Motor neuron (in vitro differentiated cells): ENCODE measurements at regions not wholly inside any gene's neighbourhood (a gene's known extent, or its start where the extent isn't known, plus 50 kb on each side); places are given as distances from the start of the nearest gene placed in this dataset.
A peak's percentile ranks its signal among the peaks of the same experiment; 100 is the strongest.

ENCODE experiments used
- ATAC-seq, 8 experiments: fragments of 200-7000 bp; cut with Tn5 transposase; replicated peaks in 6 of 8; 2 replicates each; pipeline ENCODE4 v1.8.0; 2021; ENCODE audit warnings: mild to moderate bottlenecking in 8 of 8, moderate library complexity in 8 of 8
- H3K27ac ChIP-seq, 2 donors: fragments of 250-450 bp; sonication (Bioruptor Pico); 2 replicates each; pipeline ENCODE4 v1.9.0; 2021; ENCODE audit warnings: antibody characterized with exemption in 2 of 2, mild to moderate bottlenecking in 2 of 2, moderate library complexity in 1 of 2
- H3K4me1 ChIP-seq, 2 donors: fragments of 250-450 bp; sonication (Bioruptor Pico); replicated peaks in 1 of 2; 2 replicates each; pipeline ENCODE4 v1.6.1; 2021; ENCODE audit warnings: antibody characterized with exemption in 2 of 2, mild to moderate bottlenecking in 2 of 2, moderate library complexity in 1 of 2
- H3K4me3 ChIP-seq, 5 donors: fragments of 250-450 bp; sonication (Bioruptor Pico); 2 replicates each; pipeline ENCODE4 v1.9.0; 2021; ENCODE audit warnings: antibody characterized with exemption in 5 of 5, mild to moderate bottlenecking in 5 of 5, moderate library complexity in 4 of 5
- WGBS, 10 experiments: fragments of 450-650 bp; shearing (Covaris generic); methylation state at CpG; one replicate each; pipeline ENCODE4 v1.0.0; 2022; 5-methylcytosine and 5-hydroxymethylcytosine counted together
- in situ Hi-C, 9 experiments: fragments of 400-800 bp; cut with MboI; loops; one replicate each; pipeline ENCODE4 v1.15.0; 2021; ENCODE audit warnings: low sequenced_read_pairs in 9 of 9, low pct_unique_long_range_greater_than_20kb in 2 of 9; ENCODE audit not compliant: unreplicated experiment in 9 of 9

- H3K4me1 ChIP-seq, result no peaks in the 10 kb centered on the region
- in situ Hi-C loops, result no loop called here
- no peak overlapping the region for H3K4me3 ChIP-seq
- ATAC-seq, result peak in 1 of 8 experiments; percentile 41
- WGBS, 10 experiments, result 0 to 91% (median 36%) methylated on average over 1 of the region's 1 CpG; no CpG with 5 or more reads in 2 of the 10 experiments
- H3K27ac ChIP-seq, result no peak overlapping the region
Measured at GRCh38 chr3:81439108-81439507, 322.3 kb downstream of the GBE1 start.

GRCh38 chr3:81437683-81438082 is 323.8 kb downstream of the GBE1 start:
- WGBS, 10 experiments, result 50 to 100% (median 84%) methylated on average over 1 to 3 of the region's 3 CpGs; no CpG with 5 or more reads in 2 of the 10 experiments
- ATAC-seq, result no peak
- H3K4me3 ChIP-seq, result no peak overlapping the region
- in situ Hi-C loops, result no loop called here
- no peak overlapping the region for H3K27ac ChIP-seq
- no peaks in the 10 kb centered on the region for H3K4me1 ChIP-seq

GRCh38 chr3:81436182-81436581 is 325.3 kb downstream of the GBE1 start:
- no peak overlapping the region for H3K27ac ChIP-seq
- ATAC-seq, result no peak
- 42 to 95% (median 83%) methylated on average over 1 to 3 of the region's 3 CpGs for WGBS, 10 experiments
- in situ Hi-C loops, result no loop called here
- no peak overlapping the region for H3K4me3 ChIP-seq
- no peaks in the 10 kb centered on the region for H3K4me1 ChIP-seq

- in situ Hi-C loops, result no loop called here
- Histone ChIP-seq H3K4me3 (no peak overlapping the region), H3K4me1 (no peaks in the 10 kb centered on the region), H3K27ac (no peak overlapping the region)
- ATAC-seq, result no peak
- 18 to 100% (median 100%) methylated on average over 1 of the region's 1 CpG; no CpG with 5 or more reads in 1 of the 10 experiments for WGBS, 10 experiments
Measured at GRCh38 chr3:81435050-81435449, 326.4 kb downstream of the GBE1 start.

GRCh38 chr3:81434161-81434560 is 327.3 kb downstream of the GBE1 start:
- 13 to 100% (median 90%) methylated on average over 1 to 3 of the region's 3 CpGs; no CpG with 5 or more reads in 3 of the 10 experiments for WGBS, 10 experiments

DNA sequence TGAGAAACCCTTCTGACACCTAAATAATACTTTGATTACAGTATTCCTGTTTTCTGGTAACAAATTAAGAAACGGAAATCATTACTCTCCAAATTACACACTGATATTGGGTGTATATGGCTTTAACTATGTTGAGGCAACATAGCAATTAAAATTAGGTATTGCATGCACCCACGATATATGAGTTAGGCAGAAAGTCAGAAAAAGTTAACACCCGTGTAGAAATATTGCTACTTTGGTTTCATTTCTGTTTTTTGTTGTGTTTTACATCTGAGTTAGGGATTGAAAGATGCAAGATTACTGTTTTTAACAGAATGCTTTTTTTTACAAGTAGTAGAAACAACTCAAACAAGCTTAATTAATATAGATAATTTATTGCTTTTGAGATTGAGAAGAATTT is 327.8 kb downstream of the GBE1 start:
- Histone ChIP-seq H3K4me1 (no peaks in the 10 kb centered on the region), H3K4me3 (no peak overlapping the region), H3K27ac (no peak overlapping the region)
- WGBS, 10 experiments, result 33 to 100% (median 88%) methylated on average over 2 to 3 of the region's 3 CpGs
- in situ Hi-C loops, result no loop called here
- ATAC-seq, result no peak

More at GRCh38 chr3:81434161-81434560, 327.3 kb downstream of the GBE1 start:
- no peaks in the 10 kb centered on the region for H3K4me1 ChIP-seq
- H3K27ac ChIP-seq, result no peak overlapping the region
- H3K4me3 ChIP-seq, result no peak overlapping the region
- in situ Hi-C loops, result no loop called here
- no peak for ATAC-seq

- H3K4me3 ChIP-seq, result no peak overlapping the region
- no peaks in the 10 kb centered on the region for H3K4me1 ChIP-seq
- 40 to 100% (median 82%) methylated on average over 1 to 2 of the region's 2 CpGs; no CpG with 5 or more reads in 1 of the 10 experiments for WGBS, 10 experiments
- ATAC-seq, result no peak
- in situ Hi-C loops, result no loop called here
- H3K27ac ChIP-seq, result no peak overlapping the region
Measured at GRCh38 chr3:81432456-81432855, 329.0 kb downstream of the GBE1 start.

GRCh38 chr3:81426826-81427577 is 334.4 kb downstream of the GBE1 start:
- in situ Hi-C loops, result no loop called here
- Histone ChIP-seq H3K27ac (no peak overlapping the region), H3K4me1 (peaks cover 0 to 3% of the 10 kb centered on the region in 2 donors), H3K4me3 (no peak overlapping the region)
- 60 to 92% (median 76%) methylated on average over 3 to 6 of the region's 6 CpGs; no CpG with 5 or more reads in 1 of the 10 experiments for WGBS, 10 experiments
- peak in 3 of 8 experiments; percentile 41 to 59 (median 57) for ATAC-seq

GRCh38 chr3:81425198-81425868 is 336.1 kb downstream of the GBE1 start:
- no peak overlapping the region for H3K27ac ChIP-seq
- ATAC-seq, result peak in 2 of 8 experiments; percentile 33 to 85
- in situ Hi-C loops, result no loop called here
- H3K4me1 ChIP-seq, result peaks cover 0 to 3% of the 10 kb centered on the region in 2 donors
- WGBS, 10 experiments, result 17 to 96% (median 79%) methylated on average over 2 to 5 of the region's 5 CpGs
- H3K4me3 ChIP-seq, result no peak overlapping the region

- ATAC-seq, result peak in 2 of 8 experiments; percentile 35 to 40
- no peak overlapping the region for H3K4me3 ChIP-seq
- H3K4me1 ChIP-seq, result no peaks in the 10 kb centered on the region
- no peak overlapping the region for H3K27ac ChIP-seq
- in situ Hi-C loops, result no loop called here
Measured at GRCh38 chr3:81419228-81419627, 342.2 kb downstream of the GBE1 start.

GRCh38 chr3:81416812-81417211 is 344.6 kb downstream of the GBE1 start:
- H3K27ac ChIP-seq, result no peak overlapping the region
- no peak overlapping the region for H3K4me3 ChIP-seq
- WGBS, 10 experiments, result 72 to 100% (median 95%) methylated on average over 1 to 2 of the region's 2 CpGs; no CpG with 5 or more reads in 1 of the 10 experiments
- in situ Hi-C loops, result no loop called here
- H3K4me1 ChIP-seq, result no peaks in the 10 kb centered on the region
- ATAC-seq, result no peak

GRCh38 chr3:81406318-81406717 is 355.1 kb downstream of the GBE1 start:
- ATAC-seq, result no peak
- WGBS, 10 experiments, result 0 to 78% (median 14%) methylated on average over 1 of the region's 1 CpG; no CpG with 5 or more reads in 1 of the 10 experiments
- in situ Hi-C loops, result no loop called here
- Histone ChIP-seq H3K4me3 (no peak overlapping the region), H3K4me1 (no peaks in the 10 kb centered on the region), H3K27ac (no peak overlapping the region)

GRCh38 chr3:81395739-81396513 is 365.5 kb downstream of the GBE1 start:
- WGBS, 10 experiments, result 8 to 81% (median 60%) methylated on average over 1 to 7 of the region's 7 CpGs
- in situ Hi-C loops, result no loop called here
- peak in 5 of 8 experiments; percentile 34 to 61 (median 41) for ATAC-seq
- Histone ChIP-seq H3K4me3 (no peak overlapping the region), H3K27ac (peak overlapping the region; percentile 14 to 53), H3K4me1 (peaks cover 11 to 38% of the 10 kb centered on the region in 2 donors)
